ENCODE measurements at regions not wholly inside any gene's neighbourhood (a gene's known extent, or its start where the extent isn't known, plus 50 kb on each side); places are given as distances from the start of the nearest gene placed in this dataset.

- Histone ChIP-seq H3K56ac (ENCODE audit: extremely low read depth, insufficient read depth, low read length) (no peak overlapping the region), H3K4me3 (ENCODE audit: insufficient read depth, low read depth, low read length) (no peak overlapping the region), H3K9ac (ENCODE audit: low read depth, low read length) (no peak overlapping the region), H4K20me1 (ENCODE audit: insufficient read depth, low read length) (no peaks in the 10 kb centered on the region), H3K27me3 (ENCODE audit: control insufficient read depth, insufficient read depth, low read length) (no peaks in the 10 kb centered on the region), H4K8ac (ENCODE audit: low read depth in 2 of 2, low read length in 2 of 2) (no peak overlapping the region; a peak in 1 of 4 replicates), H2AK9ac (replicated peaks; ENCODE audit: low read depth, low read length, poor library complexity) (peak overlapping the region; percentile 62), H2BK20ac (ENCODE audit: low read depth, low read length) (peak overlapping the region; percentile 84), H2BK15ac (ENCODE audit: low read depth, low read length) (peak overlapping the region; percentile 86; the same call in 2 of the 3 replicates), H3K4me2 (ENCODE audit: low read depth, low read length) (no peak overlapping the region), H3K79me1 (ENCODE audit: low read depth in 1 of 2, low read length in 2 of 2) (peaks cover 0 to 6% of the 10 kb centered on the region in 2 experiments; a peak in 1 of 4 replicates), H2BK120ac (ENCODE audit: low read depth, low read length) (peak overlapping the region; percentile 84), H4K5ac (ENCODE audit: low read depth, low read length) (no peak overlapping the region), H3K4me1 (ENCODE audit: control insufficient read depth, insufficient read depth, low read length) (peaks cover 16% of the 10 kb centered on the region), H3K23ac (ENCODE audit: low read depth, low read length) (no peak overlapping the region), H3K27ac (ENCODE audit: insufficient read depth, low read length) (no peak overlapping the region), H3K18ac (ENCODE audit: low read depth, low read length) (0 out of 2 replicates have a peak overlapping the region, but pooled peaks have one; percentile 12), H2BK5ac (ENCODE audit: low read depth, low read length, poor library complexity, severe bottlenecking) (no peak overlapping the region), H3K9me3 (ENCODE audit: control insufficient read depth, insufficient read depth, low read length) (no peaks in the 10 kb centered on the region), H3K4ac (ENCODE audit: low read depth, low read length) (peak overlapping the region; percentile 79), H3K36me3 (ENCODE audit: control insufficient read depth, insufficient read depth, low read length) (no peaks in the 10 kb centered on the region), H2AFZ (replicated peaks; ENCODE audit: low read length, poor library complexity) (peak overlapping the region; percentile 18), H4K91ac (ENCODE audit: insufficient read depth, low read depth, low read length) (peak overlapping the region; percentile 54), H2AK5ac (ENCODE audit: low read depth, low read length) (peak overlapping the region; percentile 85), H3K9me1 (ENCODE audit: insufficient read depth, low read length) (peaks cover 16% of the 10 kb centered on the region), H3K14ac (replicated peaks; ENCODE audit: low read depth, low read length) (peak overlapping the region; percentile 7; the same call in 1 of the 2 replicates)
- dilution Hi-C loops (cut with HindIII; ENCODE audit: low sequenced_read_pairs, unreplicated experiment), result no loop called here
- BruUV-seq (replicated peaks), result no TSS peak
- in situ Hi-C loops (cut with MboI; ENCODE audit: low sequenced_read_pairs), result no loop called here
- no peak for ATAC-seq (ENCODE audit: low read depth)
- TF ChIP-seq RAD21 (IDR thresholded peaks at IDR 0.05; ENCODE audit: low read length) (no peak), MAZ (IDR thresholded peaks at IDR 0.05; ENCODE audit: borderline replicate concordance, low read depth, low read length) (no peak)
- DNase-seq, result no peak
- POLR2A ChIA-PET (ENCODE audit: unreplicated experiment), result no interaction called here
- CTCF ChIA-PET, result interaction anchor here (0.5 kb wide), 1 partner anchor 62 kb away, joined by 3 read pairs; no protein-coding TSS in a partner anchor
- 94% methylated on average over 3 of the region's 6 CpGs; no CpG with 5 or more reads in 1 of the 2 experiments for WGBS, 2 experiments (ENCODE audit: extremely low coverage in 2 of 2, insufficient read length in 1 of 2)
- intact Hi-C loops (cut with micrococcal nuclease), result no loop called here
Observed at GRCh38 chr12:116453631-116454030, 105.5 kb upstream of the MAP1LC3B2 start.

All from IMR-90 (cell line).